ENCODE measurements at regions not wholly inside any gene's neighbourhood (a gene's known extent, or its start where the extent isn't known, plus 50 kb on each side); places are given as distances from the start of the nearest gene placed in this dataset.

DNA sequence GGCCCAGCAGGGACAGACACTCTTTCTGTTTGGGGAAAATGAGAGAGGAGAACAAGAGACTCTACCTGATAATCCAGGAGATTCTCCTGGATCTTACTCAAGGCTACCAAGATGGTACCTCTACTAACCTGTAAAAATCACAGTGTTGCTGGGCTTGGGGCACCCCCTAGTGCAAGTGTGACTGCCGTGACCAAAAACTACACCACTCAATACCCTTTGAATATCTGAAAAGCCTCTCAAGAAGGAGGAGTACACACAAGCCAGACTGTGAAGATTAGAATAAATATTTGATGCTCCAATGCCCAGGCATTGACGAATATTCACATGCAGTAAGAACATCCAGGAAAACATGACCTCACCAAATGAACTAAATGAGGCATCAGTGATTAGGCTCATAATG is 965.4 kb downstream of the LRFN5 start:
- no peak overlapping the region for H2AK5ac ChIP-seq (ENCODE audit: low read depth, low read length)
- in situ Hi-C loops (cut with MboI; ENCODE audit: low sequenced_read_pairs) (no loop called here), dilution Hi-C loops (cut with HindIII; ENCODE audit: low sequenced_read_pairs, unreplicated experiment) (no loop called here), intact Hi-C loops (cut with micrococcal nuclease) (no loop called here)
- no peak overlapping the region for H2AK9ac ChIP-seq (replicated peaks; ENCODE audit: low read depth, low read length, poor library complexity)
- H3K27me3 ChIP-seq (ENCODE audit: control insufficient read depth, insufficient read depth, low read length): no peaks in the 10 kb centered on the region
- no peak overlapping the region for H3K4me3 ChIP-seq (ENCODE audit: insufficient read depth, low read depth, low read length)
- no peak overlapping the region for H3K23ac ChIP-seq (ENCODE audit: low read depth, low read length)
- ChIA-PET POLR2A (ENCODE audit: unreplicated experiment) (no interaction called here), CTCF (no interaction called here)
- no peak overlapping the region for H4K8ac ChIP-seq (ENCODE audit: low read depth in 2 of 2, low read length in 2 of 2)
- no peak overlapping the region for H3K4ac ChIP-seq (ENCODE audit: low read depth, low read length)
- no peak overlapping the region for H3K9ac ChIP-seq (ENCODE audit: low read depth, low read length)
- H2AFZ ChIP-seq (replicated peaks; ENCODE audit: low read length, poor library complexity): no peak overlapping the region
- ATAC-seq (ENCODE audit: low read depth) (no peak), DNase-seq (no peak)
- no peak overlapping the region for H3K14ac ChIP-seq (replicated peaks; ENCODE audit: low read depth, low read length)
- WGBS, 2 experiments (ENCODE audit: extremely low coverage in 2 of 2, insufficient read length in 1 of 2): no CpG with 5 or more reads among the region's 2 CpGs
- no peak overlapping the region for H4K91ac ChIP-seq (ENCODE audit: insufficient read depth, low read depth, low read length)
- no peaks in the 10 kb centered on the region for H4K20me1 ChIP-seq (ENCODE audit: insufficient read depth, low read length)
- no peak overlapping the region for H3K56ac ChIP-seq (ENCODE audit: extremely low read depth, insufficient read depth, low read length)
- H3K9me3 ChIP-seq (ENCODE audit: control insufficient read depth, insufficient read depth, low read length): peaks cover 12% of the 10 kb centered on the region; the same call in 1 of the 2 replicates
- H2BK5ac ChIP-seq (ENCODE audit: low read depth, low read length, poor library complexity, severe bottlenecking): no peak overlapping the region
- no peak overlapping the region for H3K27ac ChIP-seq (ENCODE audit: insufficient read depth, low read length)
- H3K18ac ChIP-seq (ENCODE audit: low read depth, low read length): no peak overlapping the region
- H3K79me1 ChIP-seq (ENCODE audit: low read depth in 1 of 2, low read length in 2 of 2): no peaks in the 10 kb centered on the region
- no peaks in the 10 kb centered on the region for H3K4me1 ChIP-seq (ENCODE audit: control insufficient read depth, insufficient read depth, low read length)
- no peak overlapping the region for H3K4me2 ChIP-seq (ENCODE audit: low read depth, low read length)
- H3K9me1 ChIP-seq (ENCODE audit: insufficient read depth, low read length): no peaks in the 10 kb centered on the region
- no peak overlapping the region for H2BK120ac ChIP-seq (ENCODE audit: low read depth, low read length)
- TF ChIP-seq, protein P1, sequence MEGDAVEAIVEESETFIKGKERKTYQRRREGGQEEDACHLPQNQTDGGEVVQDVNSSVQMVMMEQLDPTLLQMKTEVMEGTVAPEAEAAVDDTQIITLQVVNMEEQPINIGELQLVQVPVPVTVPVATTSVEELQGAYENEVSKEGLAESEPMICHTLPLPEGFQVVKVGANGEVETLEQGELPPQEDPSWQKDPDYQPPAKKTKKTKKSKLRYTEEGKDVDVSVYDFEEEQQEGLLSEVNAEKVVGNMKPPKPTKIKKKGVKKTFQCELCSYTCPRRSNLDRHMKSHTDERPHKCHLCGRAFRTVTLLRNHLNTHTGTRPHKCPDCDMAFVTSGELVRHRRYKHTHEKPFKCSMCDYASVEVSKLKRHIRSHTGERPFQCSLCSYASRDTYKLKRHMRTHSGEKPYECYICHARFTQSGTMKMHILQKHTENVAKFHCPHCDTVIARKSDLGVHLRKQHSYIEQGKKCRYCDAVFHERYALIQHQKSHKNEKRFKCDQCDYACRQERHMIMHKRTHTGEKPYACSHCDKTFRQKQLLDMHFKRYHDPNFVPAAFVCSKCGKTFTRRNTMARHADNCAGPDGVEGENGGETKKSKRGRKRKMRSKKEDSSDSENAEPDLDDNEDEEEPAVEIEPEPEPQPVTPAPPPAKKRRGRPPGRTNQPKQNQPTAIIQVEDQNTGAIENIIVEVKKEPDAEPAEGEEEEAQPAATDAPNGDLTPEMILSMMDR (conservative IDR thresholded peaks at IDR 0.05; ENCODE audit: low read depth, low read length): no peak
- TF ChIP-seq MAFK (IDR thresholded peaks at IDR 0.05; ENCODE audit: low read depth, low read length) (no peak), MAZ (IDR thresholded peaks at IDR 0.05; ENCODE audit: borderline replicate concordance, low read depth, low read length) (no peak), RCOR1 (IDR thresholded peaks at IDR 0.05; ENCODE audit: insufficient replicate concordance, low read length) (no peak), SMC3 (IDR thresholded peaks at IDR 0.05; ENCODE audit: low read depth, low read length) (no peak), CHD1 (IDR thresholded peaks at IDR 0.05; ENCODE audit: low read depth, low read length) (no peak), MXI1 (IDR thresholded peaks at IDR 0.05; ENCODE audit: borderline replicate concordance, low read depth, low read length) (no peak), FOS (IDR thresholded peaks at IDR 0.05; ENCODE audit: low read depth, low read length) (no peak), POLR2A (IDR thresholded peaks at IDR 0.05; ENCODE audit: low read depth, low read length) (no peak), NFE2L2 (IDR thresholded peaks at IDR 0.05; ENCODE audit: low read depth, low read length) (no peak), CEBPB (IDR thresholded peaks at IDR 0.05; ENCODE audit: low read depth, low read length) (no peak), RAD21 (IDR thresholded peaks at IDR 0.05; ENCODE audit: low read length) (no peak), BHLHE40 (IDR thresholded peaks at IDR 0.05; ENCODE audit: low read depth, low read length) (no peak), RFX5 (IDR thresholded peaks at IDR 0.05; ENCODE audit: low read depth, low read length) (no peak)
- TF ChIP-seq, protein P2, sequence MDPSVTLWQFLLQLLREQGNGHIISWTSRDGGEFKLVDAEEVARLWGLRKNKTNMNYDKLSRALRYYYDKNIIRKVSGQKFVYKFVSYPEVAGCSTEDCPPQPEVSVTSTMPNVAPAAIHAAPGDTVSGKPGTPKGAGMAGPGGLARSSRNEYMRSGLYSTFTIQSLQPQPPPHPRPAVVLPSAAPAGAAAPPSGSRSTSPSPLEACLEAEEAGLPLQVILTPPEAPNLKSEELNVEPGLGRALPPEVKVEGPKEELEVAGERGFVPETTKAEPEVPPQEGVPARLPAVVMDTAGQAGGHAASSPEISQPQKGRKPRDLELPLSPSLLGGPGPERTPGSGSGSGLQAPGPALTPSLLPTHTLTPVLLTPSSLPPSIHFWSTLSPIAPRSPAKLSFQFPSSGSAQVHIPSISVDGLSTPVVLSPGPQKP (IDR thresholded peaks at IDR 0.05; ENCODE audit: borderline replicate concordance, low read depth, low read length): no peak
- TF ChIP-seq, protein P3, sequence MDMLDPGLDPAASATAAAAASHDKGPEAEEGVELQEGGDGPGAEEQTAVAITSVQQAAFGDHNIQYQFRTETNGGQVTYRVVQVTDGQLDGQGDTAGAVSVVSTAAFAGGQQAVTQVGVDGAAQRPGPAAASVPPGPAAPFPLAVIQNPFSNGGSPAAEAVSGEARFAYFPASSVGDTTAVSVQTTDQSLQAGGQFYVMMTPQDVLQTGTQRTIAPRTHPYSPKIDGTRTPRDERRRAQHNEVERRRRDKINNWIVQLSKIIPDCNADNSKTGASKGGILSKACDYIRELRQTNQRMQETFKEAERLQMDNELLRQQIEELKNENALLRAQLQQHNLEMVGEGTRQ (IDR thresholded peaks at IDR 0.05; ENCODE audit: low read depth, low read length): no peak
- no peak overlapping the region for H2BK20ac ChIP-seq (ENCODE audit: low read depth, low read length)
- no peak overlapping the region for H4K5ac ChIP-seq (ENCODE audit: low read depth, low read length)
- no TSS peak for BruUV-seq (replicated peaks)
- no peaks in the 10 kb centered on the region for H3K36me3 ChIP-seq (ENCODE audit: control insufficient read depth, insufficient read depth, low read length)
- H2BK15ac ChIP-seq (ENCODE audit: low read depth, low read length): no peak overlapping the region
